MCF 10A (cell line): ENCODE measurements at regions not wholly inside any gene's neighbourhood (a gene's known extent, or its start where the extent isn't known, plus 50 kb on each side); places are given as distances from the start of the nearest gene placed in this dataset.

ENCODE experiments used
- BruUV-seq: library from RNA; stranded (reverse); fragments of 400-500 nt; replicated peaks from 2 replicates; lab custom pipeline; 2021; lab: Mats Ljungman, UMichigan
- CTCF ChIA-PET: fragments of 300-600 bp; sonication (Branson Sonifier 250); formaldehyde crosslinking; extraction: SDS; loops from one replicate; lab custom pipeline; 2021; ENCODE audit warnings: antibody characterized with exemption, inconsistent platforms; lab: Yijun Ruan, JAX
- POLR2A ChIA-PET: fragments of 300-600, 350-650 bp; sonication (Branson Sonifier 250); formaldehyde crosslinking; extraction: SDS; loops from one replicate; lab custom pipeline; 2020; ENCODE audit warnings: antibody characterized with exemption, inconsistent platforms; lab: Yijun Ruan, JAX
- DNase-seq: peaks from one replicate; pipeline ENCODE4 v3.0.0-alpha.2; 2018; ENCODE audit not compliant: unreplicated experiment
- H3K27ac Mint-ChIP-seq: one replicate; pipeline ENCODE4 v1.8.0; 2022; ENCODE audit warnings: mild to moderate bottlenecking, low read depth, mixed read lengths; ENCODE audit not compliant: unreplicated experiment
- H3K27me3 Mint-ChIP-seq: one replicate; pipeline ENCODE4 v1.8.0; 2022; ENCODE audit warnings: mixed read lengths; ENCODE audit not compliant: insufficient read depth, unreplicated experiment
- H3K36me3 Mint-ChIP-seq: one replicate; pipeline ENCODE4 v1.8.0; 2022; ENCODE audit warnings: mild to moderate bottlenecking, moderate library complexity, mixed read lengths; ENCODE audit not compliant: insufficient read depth, unreplicated experiment
- H3K4me1 Mint-ChIP-seq: one replicate; pipeline ENCODE4 v1.8.0; 2022; ENCODE audit warnings: mixed read lengths; ENCODE audit not compliant: insufficient read depth, unreplicated experiment
- H3K4me3 Mint-ChIP-seq: one replicate; pipeline ENCODE4 v1.8.0; 2022; ENCODE audit warnings: mild to moderate bottlenecking, moderate library complexity, mixed read lengths; ENCODE audit not compliant: unreplicated experiment
- H3K9me3 Mint-ChIP-seq: one replicate; pipeline ENCODE4 v1.8.0; 2022; ENCODE audit warnings: mixed read lengths; ENCODE audit not compliant: unreplicated experiment
- intact Hi-C: fragments of 100-400 bp; cut with micrococcal nuclease; formaldehyde crosslinking; loops from 2 replicates; pipeline ENCODE4 v1.14.1; 2022
- TF ChIP-seq, protein P1 (sequence below): fragments of 200-600 bp; IDR thresholded peaks from one replicate; pipeline ENCODE4 v1.8.0; 2022; ENCODE audit warnings: antibody characterized with exemption, mild to moderate bottlenecking; ENCODE audit not compliant: unreplicated experiment

- Mint-ChIP-seq H3K27me3 (no peaks in the 10 kb centered on the region), H3K4me1 (peaks cover 73% of the 10 kb centered on the region), H3K9me3 (peaks cover 10% of the 10 kb centered on the region), H3K4me3 (no peak overlapping the region), H3K36me3 (no peaks in the 10 kb centered on the region), H3K27ac (peak overlapping the region; percentile 85)
- BruUV-seq = no TSS peak
- DNase-seq = no peak
- intact Hi-C loops = loop anchor here (5.0 kb wide), 2 partner anchors 86 to 108 kb away; no protein-coding TSS in a partner anchor
- ChIA-PET POLR2A (interaction anchor here (4.9 kb wide), 1 partner anchor 147 kb away, joined by 105 read pairs; the partner anchor contains the start of gene DUSP10), CTCF (interaction anchor here (0.6 to 9.3 kb wide), 4 partner anchors 146 to 566 kb away, joined by 3 to 104 read pairs (median 6); partner anchors contain the start of gene DUSP10)
- TF ChIP-seq, protein P1, sequence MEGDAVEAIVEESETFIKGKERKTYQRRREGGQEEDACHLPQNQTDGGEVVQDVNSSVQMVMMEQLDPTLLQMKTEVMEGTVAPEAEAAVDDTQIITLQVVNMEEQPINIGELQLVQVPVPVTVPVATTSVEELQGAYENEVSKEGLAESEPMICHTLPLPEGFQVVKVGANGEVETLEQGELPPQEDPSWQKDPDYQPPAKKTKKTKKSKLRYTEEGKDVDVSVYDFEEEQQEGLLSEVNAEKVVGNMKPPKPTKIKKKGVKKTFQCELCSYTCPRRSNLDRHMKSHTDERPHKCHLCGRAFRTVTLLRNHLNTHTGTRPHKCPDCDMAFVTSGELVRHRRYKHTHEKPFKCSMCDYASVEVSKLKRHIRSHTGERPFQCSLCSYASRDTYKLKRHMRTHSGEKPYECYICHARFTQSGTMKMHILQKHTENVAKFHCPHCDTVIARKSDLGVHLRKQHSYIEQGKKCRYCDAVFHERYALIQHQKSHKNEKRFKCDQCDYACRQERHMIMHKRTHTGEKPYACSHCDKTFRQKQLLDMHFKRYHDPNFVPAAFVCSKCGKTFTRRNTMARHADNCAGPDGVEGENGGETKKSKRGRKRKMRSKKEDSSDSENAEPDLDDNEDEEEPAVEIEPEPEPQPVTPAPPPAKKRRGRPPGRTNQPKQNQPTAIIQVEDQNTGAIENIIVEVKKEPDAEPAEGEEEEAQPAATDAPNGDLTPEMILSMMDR = no peak
Observed at GRCh38 chr1:221888801-221889200, 146.9 kb upstream of the DUSP10 start.

DNA sequence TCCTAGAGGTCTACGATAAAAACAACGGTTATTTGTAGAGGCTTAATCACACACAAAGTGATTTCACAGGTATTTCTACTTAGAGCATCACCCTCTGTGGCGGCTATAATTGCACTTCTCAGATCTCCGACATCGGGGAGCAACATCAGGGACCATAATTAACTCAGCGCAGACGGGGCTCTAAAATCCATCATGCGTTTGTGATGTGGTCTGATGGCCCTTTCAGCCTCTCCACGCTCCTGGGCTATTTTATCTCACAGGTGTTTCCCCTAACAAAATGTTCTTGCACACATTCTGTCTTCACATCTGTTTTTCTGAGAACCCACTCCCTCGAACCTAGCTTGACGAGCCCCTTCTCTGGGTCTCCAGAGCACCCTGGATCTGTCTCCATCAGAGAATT is 146.3 kb upstream of the DUSP10 start:
- no peak for DNase-seq
- peaks cover 10% of the 10 kb centered on the region for H3K9me3 Mint-ChIP-seq
- TF ChIP-seq, protein P1 = no peak

DNA sequence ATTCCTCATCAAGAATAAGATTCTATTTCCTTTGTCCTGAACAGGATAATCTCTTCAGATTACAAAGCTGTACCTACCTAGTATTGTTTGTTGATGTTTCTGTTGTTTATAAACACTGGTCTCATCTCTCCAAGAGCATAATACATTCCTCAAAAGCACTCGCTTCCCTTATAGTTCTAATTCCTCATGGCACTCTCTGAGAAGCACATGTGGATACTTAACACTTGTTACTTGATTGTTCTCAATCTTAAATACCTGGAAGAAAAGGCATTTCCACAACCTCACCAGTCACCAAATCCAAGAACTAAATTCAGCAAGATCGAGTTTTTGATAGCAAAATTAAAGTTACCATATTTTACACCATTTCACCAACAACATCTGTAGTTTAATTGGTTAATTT is 145.9 kb upstream of the DUSP10 start:
- peaks cover 10% of the 10 kb centered on the region for H3K9me3 Mint-ChIP-seq
- no peaks in the 10 kb centered on the region for H3K36me3 Mint-ChIP-seq
- POLR2A ChIA-PET = interaction anchor here (0.6 to 4.9 kb wide), 23 partner anchors 9 to 573 kb away, joined by 3 to 105 read pairs (median 4); partner anchors contain the start of gene DUSP10
- peaks cover 69% of the 10 kb centered on the region for H3K4me1 Mint-ChIP-seq
- no peaks in the 10 kb centered on the region for H3K27me3 Mint-ChIP-seq
- intact Hi-C loops = loop anchor here (1.0 to 5.0 kb wide), 9 partner anchors 29 to 567 kb away; partner anchors contain the start of gene DUSP10
- BruUV-seq = TSS peak; percentile 42
- CTCF ChIA-PET = interaction anchor here (0.5 to 9.3 kb wide), 15 partner anchors 13 to 569 kb away, joined by 3 to 104 read pairs (median 3); partner anchors contain the start of gene DUSP10
- H3K4me3 Mint-ChIP-seq = no peak overlapping the region
- TF ChIP-seq, protein P1 = no peak
- H3K27ac Mint-ChIP-seq = peak overlapping the region; percentile 85
- no peak for DNase-seq

More for the DNA sequence above, 146.3 kb upstream of the DUSP10 start:
- no TSS peak for BruUV-seq
- peak overlapping the region; percentile 85 for H3K27ac Mint-ChIP-seq
- H3K27me3 Mint-ChIP-seq = no peaks in the 10 kb centered on the region
- ChIA-PET CTCF (interaction anchor here (0.5 to 9.3 kb wide), 12 partner anchors 13 to 567 kb away, joined by 3 to 104 read pairs (median 4); partner anchors contain the start of gene DUSP10), POLR2A (interaction anchor here (0.7 to 4.9 kb wide), 15 partner anchors 9 to 573 kb away, joined by 3 to 105 read pairs (median 5); partner anchors contain the start of gene DUSP10)
- peaks cover 73% of the 10 kb centered on the region for H3K4me1 Mint-ChIP-seq
- intact Hi-C loops = loop anchor here (5.0 kb wide), 2 partner anchors 86 to 109 kb away; no protein-coding TSS in a partner anchor
- H3K36me3 Mint-ChIP-seq = no peaks in the 10 kb centered on the region
- no peak overlapping the region for H3K4me3 Mint-ChIP-seq

DNA sequence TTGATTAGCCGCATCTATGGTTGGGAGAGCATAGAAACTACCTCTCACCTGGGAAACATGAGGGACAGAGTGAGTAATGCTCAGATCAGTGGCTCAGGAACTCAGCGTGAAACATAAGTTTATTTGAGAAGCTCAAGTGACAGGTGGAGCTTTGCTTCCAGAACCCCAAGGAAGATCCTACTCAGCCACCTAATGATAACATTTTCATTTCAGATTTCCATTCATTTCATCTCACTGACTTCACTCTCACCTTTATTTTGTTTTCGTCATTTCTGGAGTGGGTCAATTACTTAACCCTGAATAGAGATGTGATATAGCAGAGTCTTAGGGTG is 145.5 kb upstream of the DUSP10 start:
- POLR2A ChIA-PET = interaction anchor here (0.6 to 4.9 kb wide), 28 partner anchors 9 to 572 kb away, joined by 3 to 105 read pairs (median 4); partner anchors contain the start of gene DUSP10
- CTCF ChIA-PET = interaction anchor here (0.7 to 9.3 kb wide), 16 partner anchors 12 to 569 kb away, joined by 3 to 104 read pairs (median 3); partner anchors contain the start of gene DUSP10
- H3K4me3 Mint-ChIP-seq = peak overlapping the region; percentile 55
- peak overlapping the region; percentile 85 for H3K27ac Mint-ChIP-seq
- TF ChIP-seq, protein P1 = no peak
- DNase-seq = no peak
- intact Hi-C loops = loop anchor here (1.0 to 5.0 kb wide), 9 partner anchors 29 to 567 kb away; partner anchors contain the start of gene DUSP10
- H3K27me3 Mint-ChIP-seq = no peaks in the 10 kb centered on the region
- no peaks in the 10 kb centered on the region for H3K36me3 Mint-ChIP-seq
- peaks cover 10% of the 10 kb centered on the region for H3K9me3 Mint-ChIP-seq
- BruUV-seq = no TSS peak
- peaks cover 65% of the 10 kb centered on the region for H3K4me1 Mint-ChIP-seq
